ENCODE measurements at regions not wholly inside any gene's neighbourhood (a gene's known extent, or its start where the extent isn't known, plus 50 kb on each side); places are given as distances from the start of the nearest gene placed in this dataset.

DNA sequence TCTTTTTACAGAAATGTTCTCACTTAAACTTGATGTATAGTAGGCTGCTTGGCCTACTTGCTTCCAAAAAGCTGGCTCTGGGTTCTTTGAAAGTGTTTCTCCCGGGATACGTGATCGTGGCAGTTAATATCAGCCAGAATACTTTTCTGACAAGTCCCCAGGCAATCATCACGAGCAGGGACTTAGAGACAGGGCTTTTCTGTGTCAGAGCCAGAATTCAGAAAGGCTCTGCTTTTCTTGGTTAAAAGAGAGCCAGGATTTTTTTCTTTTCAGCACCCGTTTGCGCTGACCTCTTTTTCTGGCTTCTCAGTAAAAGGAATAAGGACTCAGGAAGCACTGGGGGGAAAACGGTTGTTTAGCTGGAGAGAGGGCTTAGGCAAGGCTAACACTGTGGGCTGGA is 57.8 kb upstream of the ARHGAP5 start:
- Histone ChIP-seq H3K36me3 (ENCODE audit: control insufficient read depth, insufficient read depth, low read length) (no peaks in the 10 kb centered on the region), H3K4me1 (ENCODE audit: control insufficient read depth, insufficient read depth, low read length) (no peaks in the 10 kb centered on the region), H3K27me3 (ENCODE audit: control insufficient read depth, insufficient read depth, low read length) (no peaks in the 10 kb centered on the region), H3K9me3 (ENCODE audit: control insufficient read depth, low read depth, low read length) (no peaks in the 10 kb centered on the region), H3K4me3 (ENCODE audit: low read length) (no peak overlapping the region), H3K27ac (ENCODE audit: low read length) (no peak overlapping the region)
- no peak for DNase-seq
- WGBS (ENCODE audit: insufficient coverage, low lambda C conversion rate) = 50% methylated on average over 2 of the region's 7 CpGs

DNA sequence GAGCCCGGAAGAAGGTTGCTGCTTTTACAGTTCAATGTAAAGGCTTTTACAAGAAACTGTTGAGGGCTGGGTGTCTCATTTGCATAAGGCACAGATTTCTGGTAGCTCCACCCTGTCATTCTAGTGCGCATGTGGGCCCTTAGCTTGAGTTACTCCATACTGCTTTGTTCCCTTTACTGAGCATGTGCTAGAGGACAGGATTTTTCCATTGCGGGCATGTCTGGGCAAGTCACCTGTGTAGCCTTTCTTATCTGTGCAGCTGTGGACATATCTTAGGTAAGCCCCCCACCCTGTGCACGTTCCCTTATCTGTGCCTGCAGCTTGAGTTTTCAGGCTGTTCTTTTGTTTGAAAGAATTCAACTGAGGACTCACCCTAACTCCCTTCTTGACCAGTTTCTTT is 56.2 kb upstream of the ARHGAP5 start:
- no peaks in the 10 kb centered on the region for H3K36me3 ChIP-seq (ENCODE audit: control insufficient read depth, insufficient read depth, low read length)
- no peak overlapping the region for H3K4me3 ChIP-seq (ENCODE audit: low read length)
- H3K4me1 ChIP-seq (ENCODE audit: control insufficient read depth, insufficient read depth, low read length) = no peaks in the 10 kb centered on the region
- no peak overlapping the region for H3K27ac ChIP-seq (ENCODE audit: low read length)
- DNase-seq = no peak
- no peaks in the 10 kb centered on the region for H3K9me3 ChIP-seq (ENCODE audit: control insufficient read depth, low read depth, low read length)
- WGBS (ENCODE audit: insufficient coverage, low lambda C conversion rate) = no CpG with 5 or more reads among the region's 4 CpGs
- no peaks in the 10 kb centered on the region for H3K27me3 ChIP-seq (ENCODE audit: control insufficient read depth, insufficient read depth, low read length)

DNA sequence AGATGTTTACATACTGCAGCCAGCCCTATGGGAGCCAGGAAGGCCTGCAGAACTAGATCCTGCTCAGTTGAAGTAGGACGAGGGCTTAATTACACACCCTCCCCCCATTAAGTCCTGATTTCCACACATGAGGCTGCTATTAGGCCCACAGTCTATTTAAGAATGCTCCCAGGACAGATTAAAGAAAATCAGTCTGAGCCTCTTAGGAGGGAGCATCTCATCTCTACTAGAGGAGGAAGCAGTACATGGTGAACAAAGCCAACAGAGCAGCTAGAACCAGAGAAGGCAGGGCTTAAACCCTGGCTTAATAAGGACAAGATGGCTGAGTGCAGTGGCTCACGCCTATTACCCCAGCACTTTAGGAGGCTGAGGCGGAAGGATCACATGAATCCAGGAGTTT is 55.8 kb upstream of the ARHGAP5 start:
- no peaks in the 10 kb centered on the region for H3K27me3 ChIP-seq (ENCODE audit: control insufficient read depth, insufficient read depth, low read length)
- no peaks in the 10 kb centered on the region for H3K9me3 ChIP-seq (ENCODE audit: control insufficient read depth, low read depth, low read length)
- H3K4me1 ChIP-seq (ENCODE audit: control insufficient read depth, insufficient read depth, low read length) = no peaks in the 10 kb centered on the region
- H3K36me3 ChIP-seq (ENCODE audit: control insufficient read depth, insufficient read depth, low read length) = no peaks in the 10 kb centered on the region
- no peak overlapping the region for H3K4me3 ChIP-seq (ENCODE audit: low read length)
- DNase-seq = no peak
- H3K27ac ChIP-seq (ENCODE audit: low read length) = no peak overlapping the region
- no CpG with 5 or more reads among the region's 3 CpGs for WGBS (ENCODE audit: insufficient coverage, low lambda C conversion rate)

DNA sequence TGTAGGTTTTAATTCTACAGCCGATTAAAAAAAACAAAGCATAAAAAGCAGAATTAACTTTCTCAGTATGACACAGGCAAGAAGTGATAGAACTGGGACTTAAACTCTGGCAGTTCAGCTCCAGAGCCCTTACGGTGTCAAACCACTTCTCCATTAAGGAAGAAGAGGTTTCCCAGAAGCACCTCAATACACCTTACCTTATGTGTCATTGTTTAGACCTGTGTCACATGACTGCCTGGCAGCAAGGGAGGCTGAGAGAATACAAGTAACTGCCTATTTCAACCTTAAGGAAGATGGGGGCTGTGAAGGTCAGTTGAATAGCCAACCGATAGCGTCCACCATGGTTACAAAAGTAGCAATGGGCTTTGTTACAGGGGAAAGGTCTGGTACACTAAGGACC is 54.6 kb upstream of the ARHGAP5 start:
- Histone ChIP-seq H3K4me3 (ENCODE audit: low read length) (no peak overlapping the region), H3K36me3 (ENCODE audit: control insufficient read depth, insufficient read depth, low read length) (no peaks in the 10 kb centered on the region), H3K27ac (ENCODE audit: low read length) (no peak overlapping the region), H3K27me3 (ENCODE audit: control insufficient read depth, insufficient read depth, low read length) (no peaks in the 10 kb centered on the region), H3K9me3 (ENCODE audit: control insufficient read depth, low read depth, low read length) (no peaks in the 10 kb centered on the region), H3K4me1 (ENCODE audit: control insufficient read depth, insufficient read depth, low read length) (no peaks in the 10 kb centered on the region)
- WGBS (ENCODE audit: insufficient coverage, low lambda C conversion rate) = 100% methylated on average over 1 of the region's 4 CpGs
- DNase-seq = no peak

DNA sequence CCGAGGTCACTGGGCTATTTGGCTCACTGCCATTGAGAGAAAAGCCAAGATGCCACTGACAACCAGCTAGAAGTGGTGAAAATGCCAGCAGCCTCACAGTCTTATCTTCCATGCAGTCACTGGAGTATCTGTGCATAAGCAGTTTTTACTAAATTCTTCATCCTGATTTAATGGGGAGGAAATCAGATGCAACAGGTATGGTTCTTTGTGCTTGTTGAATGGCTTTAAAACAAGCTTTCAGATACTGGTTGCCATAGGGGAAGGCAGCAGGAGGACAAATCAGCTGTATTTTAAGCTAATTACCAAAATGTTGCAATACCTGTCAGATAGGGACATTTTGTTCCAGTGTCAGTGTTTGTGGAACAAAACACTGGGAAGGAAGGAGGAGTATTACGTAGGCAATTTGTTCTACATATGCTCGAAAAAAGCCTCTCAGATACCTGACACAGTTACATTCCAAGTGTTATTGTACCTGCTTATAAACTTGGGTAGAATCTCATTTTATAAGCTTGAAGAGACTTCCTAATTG is 54.1 kb upstream of the ARHGAP5 start:
- no peaks in the 10 kb centered on the region for H3K27me3 ChIP-seq (ENCODE audit: control insufficient read depth, insufficient read depth, low read length)
- no peaks in the 10 kb centered on the region for H3K4me1 ChIP-seq (ENCODE audit: control insufficient read depth, insufficient read depth, low read length)
- no peak for DNase-seq
- no peak overlapping the region for H3K27ac ChIP-seq (ENCODE audit: low read length)
- no CpG with 5 or more reads among the region's 3 CpGs for whole genome bisulfite sequencing (ENCODE audit: insufficient coverage, low lambda C conversion rate)
- H3K4me3 ChIP-seq (ENCODE audit: low read length) = no peak overlapping the region
- H3K9me3 ChIP-seq (ENCODE audit: control insufficient read depth, low read depth, low read length) = no peaks in the 10 kb centered on the region
- no peaks in the 10 kb centered on the region for H3K36me3 ChIP-seq (ENCODE audit: control insufficient read depth, insufficient read depth, low read length)

DNA sequence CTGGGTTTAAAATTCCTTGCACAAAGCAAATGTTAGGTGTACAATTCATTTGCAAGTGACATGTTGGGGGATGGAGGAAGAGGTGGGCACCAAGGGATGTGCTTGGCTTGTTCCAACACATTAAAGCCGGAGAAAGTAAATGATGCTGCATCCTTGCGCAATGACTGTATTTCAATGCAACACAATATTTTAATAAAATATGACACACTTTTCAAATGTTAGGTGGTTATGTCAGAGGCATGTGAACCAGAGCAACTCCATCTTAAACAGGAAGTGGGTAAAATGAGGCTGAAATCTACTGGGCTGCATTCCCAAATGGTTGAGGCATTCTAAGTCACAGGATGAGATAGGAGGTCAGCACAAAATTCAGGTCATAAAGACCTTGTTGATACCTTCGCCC is 53.6 kb upstream of the ARHGAP5 start:
- DNase-seq = no peak
- no peaks in the 10 kb centered on the region for H3K27me3 ChIP-seq (ENCODE audit: control insufficient read depth, insufficient read depth, low read length)
- H3K9me3 ChIP-seq (ENCODE audit: control insufficient read depth, low read depth, low read length) = no peaks in the 10 kb centered on the region
- no CpG with 5 or more reads among the region's 3 CpGs for WGBS (ENCODE audit: insufficient coverage, low lambda C conversion rate)
- H3K4me3 ChIP-seq (ENCODE audit: low read length) = no peak overlapping the region
- no peak overlapping the region for H3K27ac ChIP-seq (ENCODE audit: low read length)
- H3K4me1 ChIP-seq (ENCODE audit: control insufficient read depth, insufficient read depth, low read length) = no peaks in the 10 kb centered on the region
- H3K36me3 ChIP-seq (ENCODE audit: control insufficient read depth, insufficient read depth, low read length) = no peaks in the 10 kb centered on the region

DNA sequence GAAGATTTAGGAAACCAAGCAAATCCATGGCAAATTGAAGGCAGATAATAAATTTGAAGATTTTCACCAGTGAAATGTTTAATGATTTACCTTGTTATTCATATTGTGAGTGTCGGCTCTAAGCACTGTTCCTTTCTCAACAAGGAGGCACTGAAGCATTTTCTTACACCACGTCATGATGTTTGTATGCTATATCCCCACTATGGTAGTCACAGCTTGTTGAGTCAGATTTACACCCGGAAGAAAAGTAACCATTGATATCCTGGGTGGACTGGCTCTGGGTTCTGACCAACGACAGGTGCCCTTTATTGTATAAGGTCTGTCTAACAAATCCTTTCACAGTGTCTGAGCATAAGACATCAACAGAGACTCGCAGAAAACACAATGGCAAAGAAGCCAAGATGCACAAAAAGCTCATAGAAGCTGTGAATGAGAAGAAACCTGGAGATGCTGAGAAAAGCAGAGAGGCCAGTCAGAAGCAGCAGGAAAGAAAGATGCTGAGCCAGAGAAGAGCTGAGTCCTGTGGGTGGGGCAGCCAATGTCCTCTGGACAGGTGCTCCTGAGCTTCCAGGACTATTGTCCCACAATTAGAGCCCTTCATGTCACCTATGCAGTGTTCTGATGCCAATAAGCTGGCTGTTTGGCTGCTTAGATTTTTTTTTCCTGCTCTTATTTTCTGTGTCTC is 49.7 kb upstream of the ARHGAP5 start:
- WGBS (ENCODE audit: insufficient coverage, low lambda C conversion rate) = 92% methylated on average over 2 of the region's 5 CpGs
- Histone ChIP-seq H3K27me3 (ENCODE audit: control insufficient read depth, insufficient read depth, low read length) (no peaks in the 10 kb centered on the region), H3K36me3 (ENCODE audit: control insufficient read depth, insufficient read depth, low read length) (no peaks in the 10 kb centered on the region), H3K4me1 (ENCODE audit: control insufficient read depth, insufficient read depth, low read length) (no peaks in the 10 kb centered on the region), H3K9me3 (ENCODE audit: control insufficient read depth, low read depth, low read length) (no peaks in the 10 kb centered on the region), H3K4me3 (ENCODE audit: low read length) (no peak overlapping the region), H3K27ac (ENCODE audit: low read length) (no peak overlapping the region)
- no peak for DNase-seq

Measured in large intestine (tissue), 3 donors.